ENCODE measurements at regions not wholly inside any gene's neighbourhood (a gene's known extent, or its start where the extent isn't known, plus 50 kb on each side); places are given as distances from the start of the nearest gene placed in this dataset.

DNA sequence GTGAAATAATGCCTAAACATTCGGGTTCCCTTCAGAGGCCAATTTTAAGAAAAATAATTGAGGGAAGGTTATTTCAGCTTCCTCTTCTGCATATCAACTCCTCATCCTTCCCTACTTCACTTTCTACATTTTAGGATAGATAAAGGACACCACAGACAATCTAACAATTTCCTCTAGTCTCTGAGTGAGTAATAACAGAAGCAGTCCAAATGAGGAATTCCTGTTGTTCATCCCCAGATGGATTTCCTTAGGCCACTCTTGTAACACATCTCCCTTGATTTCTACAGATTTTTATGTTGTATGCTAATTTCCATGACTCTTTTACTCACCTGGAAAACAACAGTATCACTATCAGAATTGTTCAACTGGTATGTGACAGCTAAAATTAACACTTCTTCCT, 87.7 kb upstream of the LYPLAL1 start:
- no peak for DNase-seq
- Histone ChIP-seq H3K9me2 (replicated peaks; ENCODE audit: insufficient read depth, low read length) (no peaks in the 10 kb centered on the region), H3K79me2 (ENCODE audit: low read length) (no peaks in the 10 kb centered on the region), H2AFZ (ENCODE audit: low read length) (no peak overlapping the region), H3K27me3 (replicated peaks; ENCODE audit: insufficient read depth, low read length) (no peaks in the 10 kb centered on the region), H3K4me2 (ENCODE audit: low read depth, low read length) (no peak overlapping the region), H3K9ac (ENCODE audit: low read length) (no peak overlapping the region), H3K4me1 (ENCODE audit: low read length) (peaks cover 26% of the 10 kb centered on the region), H3K36me3 (replicated peaks; ENCODE audit: insufficient read depth, low read length) (no peaks in the 10 kb centered on the region), H3K9me3 (replicated peaks; ENCODE audit: insufficient read depth, low read length) (no peaks in the 10 kb centered on the region), H4K20me1 (ENCODE audit: insufficient read depth, low read length) (no peaks in the 10 kb centered on the region), H3K27ac (ENCODE audit: low read length) (no peak overlapping the region), H3F3A (ENCODE audit: insufficient read depth, low read length) (no peaks in the 10 kb centered on the region; the same call in 1 of the 2 replicates), H3K4me3 (ENCODE audit: low read length) (no peak overlapping the region)
- TF ChIP-seq, protein P1, sequence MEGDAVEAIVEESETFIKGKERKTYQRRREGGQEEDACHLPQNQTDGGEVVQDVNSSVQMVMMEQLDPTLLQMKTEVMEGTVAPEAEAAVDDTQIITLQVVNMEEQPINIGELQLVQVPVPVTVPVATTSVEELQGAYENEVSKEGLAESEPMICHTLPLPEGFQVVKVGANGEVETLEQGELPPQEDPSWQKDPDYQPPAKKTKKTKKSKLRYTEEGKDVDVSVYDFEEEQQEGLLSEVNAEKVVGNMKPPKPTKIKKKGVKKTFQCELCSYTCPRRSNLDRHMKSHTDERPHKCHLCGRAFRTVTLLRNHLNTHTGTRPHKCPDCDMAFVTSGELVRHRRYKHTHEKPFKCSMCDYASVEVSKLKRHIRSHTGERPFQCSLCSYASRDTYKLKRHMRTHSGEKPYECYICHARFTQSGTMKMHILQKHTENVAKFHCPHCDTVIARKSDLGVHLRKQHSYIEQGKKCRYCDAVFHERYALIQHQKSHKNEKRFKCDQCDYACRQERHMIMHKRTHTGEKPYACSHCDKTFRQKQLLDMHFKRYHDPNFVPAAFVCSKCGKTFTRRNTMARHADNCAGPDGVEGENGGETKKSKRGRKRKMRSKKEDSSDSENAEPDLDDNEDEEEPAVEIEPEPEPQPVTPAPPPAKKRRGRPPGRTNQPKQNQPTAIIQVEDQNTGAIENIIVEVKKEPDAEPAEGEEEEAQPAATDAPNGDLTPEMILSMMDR (IDR thresholded peaks at IDR 0.05; ENCODE audit: low read length), result no peak
- no peak for TF ChIP-seq EZH2phosphoT487 (IDR thresholded peaks at IDR 0.05; ENCODE audit: low read length)
- TF ChIP-seq EZH2 (optimal IDR thresholded peaks at IDR 0.05; ENCODE audit: low read depth, low read length), result no peak

DNA sequence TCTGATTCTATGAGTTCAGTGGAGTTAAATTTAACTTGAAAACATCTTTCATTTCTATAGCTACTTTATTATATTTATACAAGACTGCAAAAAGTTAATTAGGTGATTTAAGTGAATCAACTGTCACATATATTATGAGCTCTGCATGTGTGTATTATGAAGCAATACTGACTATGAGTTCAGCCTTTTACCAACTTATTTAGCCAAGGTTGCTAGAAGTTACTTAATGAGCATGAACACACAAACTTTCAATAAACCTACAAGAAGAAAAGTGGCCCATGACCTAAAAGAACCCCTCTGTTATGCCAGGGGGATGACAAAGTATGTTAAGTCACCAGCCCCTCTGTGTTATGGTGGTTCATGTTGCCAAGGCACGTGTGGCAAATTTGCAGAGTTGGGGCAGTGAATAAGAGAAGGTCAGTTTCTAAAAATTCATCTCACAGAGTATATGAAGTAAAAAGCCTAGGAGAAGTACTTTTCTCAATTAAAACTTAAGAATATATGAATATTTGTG, 86.7 kb upstream of the LYPLAL1 start:
- no peak for DNase-seq
- no peaks in the 10 kb centered on the region for H3K9me2 ChIP-seq (replicated peaks; ENCODE audit: insufficient read depth, low read length)
- no peaks in the 10 kb centered on the region for H3K9me3 ChIP-seq (replicated peaks; ENCODE audit: insufficient read depth, low read length)
- no peaks in the 10 kb centered on the region for H3K79me2 ChIP-seq (ENCODE audit: low read length)
- H3K27ac ChIP-seq (ENCODE audit: low read length), result no peak overlapping the region
- no peaks in the 10 kb centered on the region for H3K36me3 ChIP-seq (replicated peaks; ENCODE audit: insufficient read depth, low read length)
- no peaks in the 10 kb centered on the region for H3K27me3 ChIP-seq (replicated peaks; ENCODE audit: insufficient read depth, low read length)
- no peak overlapping the region for H3K4me3 ChIP-seq (ENCODE audit: low read length)
- H3K9ac ChIP-seq (ENCODE audit: low read length), result no peak overlapping the region
- no peak overlapping the region for H3K4me2 ChIP-seq (ENCODE audit: low read depth, low read length)
- TF ChIP-seq EZH2phosphoT487 (IDR thresholded peaks at IDR 0.05; ENCODE audit: low read length) (no peak), EZH2 (optimal IDR thresholded peaks at IDR 0.05; ENCODE audit: low read depth, low read length) (no peak)
- TF ChIP-seq, protein P1 (IDR thresholded peaks at IDR 0.05; ENCODE audit: low read length), result no peak
- H2AFZ ChIP-seq (ENCODE audit: low read length), result no peak overlapping the region
- peaks cover 24% of the 10 kb centered on the region for H3K4me1 ChIP-seq (ENCODE audit: low read length)
- H3F3A ChIP-seq (ENCODE audit: insufficient read depth, low read length), result no peaks in the 10 kb centered on the region; the same call in 1 of the 2 replicates
- H4K20me1 ChIP-seq (ENCODE audit: insufficient read depth, low read length), result no peaks in the 10 kb centered on the region

GRCh38 chr1:219088778-219089557, 84.7 kb upstream of the LYPLAL1 start:
- H3K9me3 ChIP-seq (replicated peaks; ENCODE audit: insufficient read depth, low read length), result no peaks in the 10 kb centered on the region
- H3K36me3 ChIP-seq (replicated peaks; ENCODE audit: insufficient read depth, low read length), result no peaks in the 10 kb centered on the region
- DNase-seq, result no peak
- H4K20me1 ChIP-seq (ENCODE audit: insufficient read depth, low read length), result no peaks in the 10 kb centered on the region
- H3K4me2 ChIP-seq (ENCODE audit: low read depth, low read length), result no peak overlapping the region
- H3K27ac ChIP-seq (ENCODE audit: low read length), result no peak overlapping the region
- no peak overlapping the region for H3K4me3 ChIP-seq (ENCODE audit: low read length)
- no peak overlapping the region for H2AFZ ChIP-seq (ENCODE audit: low read length)
- H3K27me3 ChIP-seq (replicated peaks; ENCODE audit: insufficient read depth, low read length), result no peaks in the 10 kb centered on the region
- no peak overlapping the region for H3K9ac ChIP-seq (ENCODE audit: low read length)
- no peaks in the 10 kb centered on the region for H3K9me2 ChIP-seq (replicated peaks; ENCODE audit: insufficient read depth, low read length)
- peaks cover 18% of the 10 kb centered on the region for H3K4me1 ChIP-seq (ENCODE audit: low read length)
- no peaks in the 10 kb centered on the region; the same call in 1 of the 2 replicates for H3F3A ChIP-seq (ENCODE audit: insufficient read depth, low read length)
- TF ChIP-seq EZH2 (optimal IDR thresholded peaks at IDR 0.05; ENCODE audit: low read depth, low read length) (no peak), EZH2phosphoT487 (IDR thresholded peaks at IDR 0.05; ENCODE audit: low read length) (no peak)
- TF ChIP-seq, protein P1 (IDR thresholded peaks at IDR 0.05; ENCODE audit: low read length), result no peak
- no peaks in the 10 kb centered on the region for H3K79me2 ChIP-seq (ENCODE audit: low read length)

All from MM.1S (cell line).